ENCODE measurements at regions not wholly inside any gene's neighbourhood (a gene's known extent, or its start where the extent isn't known, plus 50 kb on each side); places are given as distances from the start of the nearest gene placed in this dataset.

GRCh38 chr10:132123606-132124005 is 57.9 kb downstream of the JAKMIP3 start:
- dilution Hi-C loops (cut with MboI; ENCODE audit: extremely low pct_ligation_motif_present, low sequenced_read_pairs) (no loop called here), intact Hi-C loops (cut with micrococcal nuclease) (no loop called here)
- H4K20me1 ChIP-seq (replicated peaks; ENCODE audit: control insufficient read depth, extremely low read depth, insufficient read depth, low read length) = no peaks in the 10 kb centered on the region
- no peaks in the 10 kb centered on the region for H3K36me3 ChIP-seq (ENCODE audit: control insufficient read depth in 2 of 2, extremely low read depth in 1 of 2, insufficient read depth in 2 of 2, low read length in 2 of 2)
- POLR2A ChIA-PET = no interaction called here
- no peaks in the 10 kb centered on the region for H3K79me2 ChIP-seq (ENCODE audit: control insufficient read depth, insufficient read depth, low read length)
- no peaks in the 10 kb centered on the region for H3K4me1 ChIP-seq (ENCODE audit: control insufficient read depth, extremely low read depth, insufficient read depth, low read length)
- DNase-seq (ENCODE audit: low read depth, low spot score) (no peak), FAIRE-seq (no peak)
- H3K9ac ChIP-seq (replicated peaks; ENCODE audit: extremely low read depth, insufficient read depth, low read length) = no peak overlapping the region
- H3K27ac ChIP-seq (ENCODE audit: insufficient read depth, low read depth, low read length) = no peak overlapping the region
- no peak overlapping the region for H3K4me3 ChIP-seq (replicated peaks in 1 of 3; ENCODE audit: insufficient read depth in 1 of 3, low read depth in 1 of 3, low read length in 3 of 3)
- no TSS peak for BruUV-seq (replicated peaks)
- CTCF ChIA-PET = no interaction called here
- H3K9me1 ChIP-seq (replicated peaks; ENCODE audit: control insufficient read depth, extremely low read depth, insufficient read depth, low read length) = no peaks in the 10 kb centered on the region
- no peaks in the 10 kb centered on the region for H3K27me3 ChIP-seq (ENCODE audit: control insufficient read depth in 2 of 2, insufficient read depth in 2 of 2, low read length in 2 of 2)
- no peak overlapping the region for H2AFZ ChIP-seq (ENCODE audit: low read depth, low read length)
- TF ChIP-seq MYC (IDR thresholded peaks at IDR 0.05; ENCODE audit: low read depth, low read length) = no peak
- no peak overlapping the region for H3K4me2 ChIP-seq (ENCODE audit: insufficient read depth, low read length)
- H3K9me3 ChIP-seq (replicated peaks; ENCODE audit: control insufficient read depth, insufficient read depth, low read length) = no peaks in the 10 kb centered on the region

DNA sequence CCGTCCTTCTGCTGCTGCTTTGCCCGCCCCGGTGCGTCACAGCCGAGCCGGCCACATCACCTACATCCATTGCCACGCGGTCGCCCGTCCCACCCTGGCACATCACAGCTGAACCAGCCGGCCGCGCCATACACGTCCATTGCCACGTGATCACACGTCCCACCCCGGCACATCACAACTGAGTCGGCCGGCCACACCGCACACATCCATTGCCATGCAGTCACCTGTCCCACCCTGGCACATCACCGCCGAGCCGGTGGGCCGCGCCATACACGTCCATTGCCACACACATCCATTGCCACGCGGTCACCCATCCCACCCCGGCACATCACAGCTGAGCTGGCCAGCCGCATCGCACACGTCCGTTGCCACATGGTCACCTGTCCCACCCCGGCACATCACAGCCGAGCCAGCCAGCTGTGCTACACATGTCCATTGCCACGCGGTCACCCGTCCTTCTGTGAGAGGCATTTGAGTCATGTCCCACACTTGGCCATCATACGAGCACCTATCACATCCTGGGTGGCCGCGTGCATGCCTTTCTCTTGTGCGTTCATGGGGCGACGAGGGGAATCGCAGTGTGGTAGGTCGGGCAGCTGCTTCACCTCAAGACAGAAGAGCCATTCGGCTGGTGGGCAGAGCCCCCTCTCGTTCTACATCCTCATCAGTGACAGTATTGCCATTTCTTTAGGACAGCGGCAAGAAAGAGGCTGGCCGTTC is 58.6 kb downstream of the JAKMIP3 start:
- TF ChIP-seq FOS (IDR thresholded peaks at IDR 0.05; ENCODE audit: borderline replicate concordance, insufficient read depth, low read length) = no peak
- no peak for TF ChIP-seq JUN (IDR thresholded peaks at IDR 0.05; ENCODE audit: borderline replicate concordance, insufficient read depth, insufficient read length, low read depth)
- TF ChIP-seq, protein P1, sequence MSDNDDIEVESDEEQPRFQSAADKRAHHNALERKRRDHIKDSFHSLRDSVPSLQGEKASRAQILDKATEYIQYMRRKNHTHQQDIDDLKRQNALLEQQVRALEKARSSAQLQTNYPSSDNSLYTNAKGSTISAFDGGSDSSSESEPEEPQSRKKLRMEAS (IDR thresholded peaks at IDR 0.05; ENCODE audit: insufficient read depth, insufficient read length) = no peak
- no peak for TF ChIP-seq POLR2AphosphoS5 (IDR thresholded peaks at IDR 0.05; ENCODE audit: insufficient read depth, low read depth, low read length)
- TF ChIP-seq CTCF (IDR thresholded peaks at IDR 0.05; ENCODE audit: extremely low read depth in 1 of 2, insufficient read depth in 1 of 2, low read depth in 1 of 2, low read length in 2 of 2) = no peak
- TF ChIP-seq GATA2 (IDR thresholded peaks at IDR 0.05; ENCODE audit: insufficient read depth, insufficient read length, low read depth, low read length) = no peak
- no peak for TF ChIP-seq POLR2A (IDR thresholded peaks at IDR 0.05; ENCODE audit: low read depth, low read length)
- TF ChIP-seq EZH2 (IDR thresholded peaks at IDR 0.05; ENCODE audit: borderline replicate concordance, low read depth, low read length, severe bottlenecking) = no peak
- no peak for TF ChIP-seq MYC (IDR thresholded peaks at IDR 0.05; ENCODE audit: low read depth, low read length)

More for the DNA sequence above, 58.6 kb downstream of the JAKMIP3 start:
- FAIRE-seq (no peak), DNase-seq (ENCODE audit: low read depth, low spot score) (no peak)
- POLR2A ChIA-PET = no interaction called here
- Histone ChIP-seq H3K79me2 (ENCODE audit: control insufficient read depth, insufficient read depth, low read length) (no peaks in the 10 kb centered on the region), H3K27me3 (ENCODE audit: control insufficient read depth in 2 of 2, insufficient read depth in 2 of 2, low read length in 2 of 2) (no peaks in the 10 kb centered on the region), H3K27ac (ENCODE audit: insufficient read depth, low read depth, low read length) (no peak overlapping the region), H4K20me1 (replicated peaks; ENCODE audit: control insufficient read depth, extremely low read depth, insufficient read depth, low read length) (no peaks in the 10 kb centered on the region), H2AFZ (ENCODE audit: low read depth, low read length) (no peak overlapping the region), H3K9me1 (replicated peaks; ENCODE audit: control insufficient read depth, extremely low read depth, insufficient read depth, low read length) (no peaks in the 10 kb centered on the region), H3K4me1 (ENCODE audit: control insufficient read depth, extremely low read depth, insufficient read depth, low read length) (no peaks in the 10 kb centered on the region), H3K36me3 (ENCODE audit: control insufficient read depth in 2 of 2, extremely low read depth in 1 of 2, insufficient read depth in 2 of 2, low read length in 2 of 2) (no peaks in the 10 kb centered on the region), H3K9me3 (replicated peaks; ENCODE audit: control insufficient read depth, insufficient read depth, low read length) (no peaks in the 10 kb centered on the region), H3K4me3 (replicated peaks in 1 of 3; ENCODE audit: insufficient read depth in 1 of 3, low read depth in 1 of 3, low read length in 3 of 3) (no peak overlapping the region), H3K9ac (replicated peaks; ENCODE audit: extremely low read depth, insufficient read depth, low read length) (no peak overlapping the region), H3K4me2 (ENCODE audit: insufficient read depth, low read length) (no peak overlapping the region)
- intact Hi-C loops (cut with micrococcal nuclease) (no loop called here), dilution Hi-C loops (cut with MboI; ENCODE audit: extremely low pct_ligation_motif_present, low sequenced_read_pairs) (no loop called here)
- BruUV-seq (replicated peaks) = no TSS peak
- CTCF ChIA-PET = no interaction called here

All from endothelial cell of umbilical vein (primary cell).